ENCODE measurements at regions not wholly inside any gene's neighbourhood (a gene's known extent, or its start where the extent isn't known, plus 50 kb on each side); places are given as distances from the start of the nearest gene placed in this dataset.

- Histone ChIP-seq H3K27ac (ENCODE audit: low read depth in 1 of 2, low read length in 2 of 2) (no peak overlapping the region), H3K4me1 (ENCODE audit: control insufficient read depth in 4 of 4, insufficient read depth in 4 of 4, low read length in 3 of 4) (no peaks in the 10 kb centered on the region), H3K4me3 (ENCODE audit: low read depth in 1 of 3, low read length in 3 of 3) (no peak overlapping the region), H3K36me3 (ENCODE audit: control insufficient read depth in 4 of 4, insufficient read depth in 3 of 4, low read depth in 1 of 4, low read length in 3 of 4) (no peaks in the 10 kb centered on the region), H3K9ac (ENCODE audit: low read depth in 1 of 2, low read length in 2 of 2) (no peak overlapping the region), H3K27me3 (ENCODE audit: control insufficient read depth in 4 of 4, insufficient read depth in 4 of 4, low read length in 3 of 4) (no peaks in the 10 kb centered on the region), H3K9me3 (ENCODE audit: control insufficient read depth in 4 of 4, low read length in 3 of 4) (no peaks in the 10 kb centered on the region)
- WGBS: 89% methylated on average over 3 of the region's 3 CpGs
- TF ChIP-seq CTCF (IDR thresholded peaks at IDR 0.05; ENCODE audit: low read depth, low read length, missing input control): no peak
- no peak for TF ChIP-seq RXRA (IDR thresholded peaks at IDR 0.05)
- TF ChIP-seq, protein P1, sequence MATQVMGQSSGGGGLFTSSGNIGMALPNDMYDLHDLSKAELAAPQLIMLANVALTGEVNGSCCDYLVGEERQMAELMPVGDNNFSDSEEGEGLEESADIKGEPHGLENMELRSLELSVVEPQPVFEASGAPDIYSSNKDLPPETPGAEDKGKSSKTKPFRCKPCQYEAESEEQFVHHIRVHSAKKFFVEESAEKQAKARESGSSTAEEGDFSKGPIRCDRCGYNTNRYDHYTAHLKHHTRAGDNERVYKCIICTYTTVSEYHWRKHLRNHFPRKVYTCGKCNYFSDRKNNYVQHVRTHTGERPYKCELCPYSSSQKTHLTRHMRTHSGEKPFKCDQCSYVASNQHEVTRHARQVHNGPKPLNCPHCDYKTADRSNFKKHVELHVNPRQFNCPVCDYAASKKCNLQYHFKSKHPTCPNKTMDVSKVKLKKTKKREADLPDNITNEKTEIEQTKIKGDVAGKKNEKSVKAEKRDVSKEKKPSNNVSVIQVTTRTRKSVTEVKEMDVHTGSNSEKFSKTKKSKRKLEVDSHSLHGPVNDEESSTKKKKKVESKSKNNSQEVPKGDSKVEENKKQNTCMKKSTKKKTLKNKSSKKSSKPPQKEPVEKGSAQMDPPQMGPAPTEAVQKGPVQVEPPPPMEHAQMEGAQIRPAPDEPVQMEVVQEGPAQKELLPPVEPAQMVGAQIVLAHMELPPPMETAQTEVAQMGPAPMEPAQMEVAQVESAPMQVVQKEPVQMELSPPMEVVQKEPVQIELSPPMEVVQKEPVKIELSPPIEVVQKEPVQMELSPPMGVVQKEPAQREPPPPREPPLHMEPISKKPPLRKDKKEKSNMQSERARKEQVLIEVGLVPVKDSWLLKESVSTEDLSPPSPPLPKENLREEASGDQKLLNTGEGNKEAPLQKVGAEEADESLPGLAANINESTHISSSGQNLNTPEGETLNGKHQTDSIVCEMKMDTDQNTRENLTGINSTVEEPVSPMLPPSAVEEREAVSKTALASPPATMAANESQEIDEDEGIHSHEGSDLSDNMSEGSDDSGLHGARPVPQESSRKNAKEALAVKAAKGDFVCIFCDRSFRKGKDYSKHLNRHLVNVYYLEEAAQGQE (IDR thresholded peaks at IDR 0.05): no peak
- DNase-seq (ENCODE audit: low spot score): no peak
Observed at GRCh38 chr7:46852795-46853194, 729.1 kb downstream of the TNS3 start.

DNA sequence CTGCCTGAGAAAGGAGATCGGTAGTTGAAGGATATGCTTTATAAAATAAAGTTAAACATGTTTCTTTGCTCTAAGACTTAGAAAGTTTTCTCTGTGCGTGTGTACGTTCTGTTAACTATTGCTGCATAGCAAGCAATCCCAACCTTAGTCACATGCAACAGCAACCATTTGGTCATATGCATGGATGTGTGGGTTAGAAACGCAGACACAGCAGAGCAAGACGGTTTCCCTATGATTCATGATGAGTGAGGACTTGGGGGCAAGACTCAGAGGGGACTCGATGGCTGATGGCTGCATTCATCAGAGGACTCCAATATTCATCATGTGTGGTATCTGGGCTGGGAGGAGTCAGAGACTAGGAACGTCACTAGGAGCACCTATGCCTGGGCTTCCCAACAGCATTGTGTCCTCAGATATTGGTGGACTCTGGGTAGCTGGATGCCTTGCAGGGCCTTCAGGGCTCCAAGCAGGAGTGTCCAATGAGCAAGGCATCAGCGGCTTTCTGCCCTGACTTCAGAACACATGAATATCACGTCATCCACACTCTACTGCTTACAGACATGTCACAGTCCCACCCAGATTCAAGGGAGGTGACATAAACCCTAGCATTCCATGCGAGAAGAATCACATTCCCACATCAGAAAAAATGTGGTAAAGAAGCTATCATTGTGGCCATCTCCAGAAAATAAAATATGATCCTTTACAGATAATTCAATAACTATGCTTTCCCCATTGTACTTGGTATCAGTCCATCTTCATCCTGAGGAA, 731.2 kb downstream of the TNS3 start:
- no peak overlapping the region for H3K4me3 ChIP-seq (ENCODE audit: low read depth in 1 of 3, low read length in 3 of 3)
- no peaks in the 10 kb centered on the region for H3K9me3 ChIP-seq (ENCODE audit: control insufficient read depth in 4 of 4, low read length in 3 of 4)
- no peaks in the 10 kb centered on the region for H3K27me3 ChIP-seq (ENCODE audit: control insufficient read depth in 4 of 4, insufficient read depth in 4 of 4, low read length in 3 of 4)
- no peak overlapping the region for H3K9ac ChIP-seq (ENCODE audit: low read depth in 1 of 2, low read length in 2 of 2)
- no peak for DNase-seq (ENCODE audit: low spot score)
- no peaks in the 10 kb centered on the region for H3K4me1 ChIP-seq (ENCODE audit: control insufficient read depth in 4 of 4, insufficient read depth in 4 of 4, low read length in 3 of 4)
- no peak overlapping the region for H3K27ac ChIP-seq (ENCODE audit: low read depth in 1 of 2, low read length in 2 of 2)
- TF ChIP-seq SP1 (IDR thresholded peaks at IDR 0.05) (no peak), RAD21 (IDR thresholded peaks at IDR 0.05) (no peak), YY1 (IDR thresholded peaks at IDR 0.05) (no peak), GABPA (IDR thresholded peaks at IDR 0.05 in 1 of 2, conservative IDR thresholded peaks at IDR 0.05 in 1 of 2) (no peak), ATF3 (IDR thresholded peaks at IDR 0.05) (no peak), FOXA1 (IDR thresholded peaks at IDR 0.05) (no peak), FOXA2 (IDR thresholded peaks at IDR 0.05) (no peak), RXRA (IDR thresholded peaks at IDR 0.05) (no peak), TAF1 (conservative IDR thresholded peaks at IDR 0.05) (no peak), ZBTB33 (IDR thresholded peaks at IDR 0.05) (no peak), NR2F2 (IDR thresholded peaks at IDR 0.05) (no peak), CTCF (IDR thresholded peaks at IDR 0.05; ENCODE audit: low read depth, low read length, missing input control) (no peak)
- TF ChIP-seq, protein P2, sequence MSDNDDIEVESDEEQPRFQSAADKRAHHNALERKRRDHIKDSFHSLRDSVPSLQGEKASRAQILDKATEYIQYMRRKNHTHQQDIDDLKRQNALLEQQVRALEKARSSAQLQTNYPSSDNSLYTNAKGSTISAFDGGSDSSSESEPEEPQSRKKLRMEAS (IDR thresholded peaks at IDR 0.05): no peak
- TF ChIP-seq, protein P1 (IDR thresholded peaks at IDR 0.05): no peak
- 93% methylated on average over 10 of the region's 10 CpGs for WGBS
- H3K36me3 ChIP-seq (ENCODE audit: control insufficient read depth in 4 of 4, insufficient read depth in 3 of 4, low read depth in 1 of 4, low read length in 3 of 4): no peaks in the 10 kb centered on the region

Measured in liver (tissue), 8 donors.